ENCODE measurements at regions not wholly inside any gene's neighbourhood (a gene's known extent, or its start where the extent isn't known, plus 50 kb on each side); places are given as distances from the start of the nearest gene placed in this dataset.

GRCh38 chr1:223003549-223003948 is 139.5 kb downstream of the TLR5 start:
- Histone ChIP-seq H3K79me2 (ENCODE audit: control insufficient read depth in 1 of 2, insufficient read depth in 2 of 2, low read length in 2 of 2) (no peaks in the 10 kb centered on the region), H2BK12ac (ENCODE audit: low read depth, low read length) (no peak overlapping the region), H3K56ac (replicated peaks; ENCODE audit: insufficient read length, low read depth, low read length) (no peak overlapping the region), H2BK120ac (replicated peaks; ENCODE audit: low read depth, low read length) (no peak overlapping the region), H2AFZ (ENCODE audit: low read length) (no peak overlapping the region), H3K14ac (ENCODE audit: insufficient read length) (no peak overlapping the region), H3K23ac (ENCODE audit: insufficient read length) (no peak overlapping the region), H4K91ac (replicated peaks; ENCODE audit: insufficient read length, low read length) (no peak overlapping the region), H3K4me1 (replicated peaks in 1 of 4; ENCODE audit: control insufficient read depth in 3 of 4, insufficient read depth in 4 of 4, low read length in 3 of 4) (peaks cover 0 to 6% (median under 1%) of the 10 kb centered on the region in 4 experiments; a peak in 4 of 7 replicates), H2BK20ac (ENCODE audit: low read length) (no peak overlapping the region), H3K27ac (ENCODE audit: low read depth, low read length) (no peak overlapping the region), H4K5ac (ENCODE audit: insufficient read length, low read depth, low read length) (no peak overlapping the region), H3K4me2 (ENCODE audit: insufficient read depth in 1 of 2, low read depth in 2 of 2, low read length in 2 of 2) (no peak overlapping the region), H3K27me3 (replicated peaks in 1 of 4; ENCODE audit: control insufficient read depth in 3 of 4, extremely low read depth in 1 of 4, insufficient read depth in 3 of 4, low read length in 3 of 4) (no peaks in the 10 kb centered on the region; a peak in 1 of 7 replicates), H3K79me1 (ENCODE audit: low read depth, low read length) (no peaks in the 10 kb centered on the region), H3K36me3 (ENCODE audit: control insufficient read depth in 2 of 4, insufficient read depth in 4 of 4, low read length in 3 of 4) (peaks cover 0 to 5% (median 0%) of the 10 kb centered on the region in 4 experiments; a peak in 2 of 8 replicates), H3K18ac (ENCODE audit: extremely low read depth, low read length) (no peak overlapping the region), H3K23me2 (ENCODE audit: low read depth, low read length) (no peaks in the 10 kb centered on the region), H2BK15ac (ENCODE audit: low read length) (no peak overlapping the region), H3K4ac (replicated peaks; ENCODE audit: insufficient read length, low read depth, low read length) (no peak overlapping the region), H2BK5ac (ENCODE audit: low read depth, low read length) (no peak overlapping the region), H3K4me3 (ENCODE audit: extremely low read depth in 1 of 4, insufficient read depth in 2 of 4, low read depth in 3 of 4, low read length in 4 of 4) (no peak overlapping the region), H4K8ac (ENCODE audit: extremely low read depth, insufficient read depth, low read length) (no peak overlapping the region), H4K20me1 (replicated peaks in 1 of 2; ENCODE audit: control insufficient read depth in 1 of 2, insufficient read depth in 2 of 2, low read length in 2 of 2) (no peaks in the 10 kb centered on the region), H3K9me3 (ENCODE audit: insufficient read depth in 2 of 2, low read depth in 1 of 2, low read length in 1 of 2) (no peaks in the 10 kb centered on the region), H3K9ac (replicated peaks in 1 of 4; ENCODE audit: extremely low read depth in 1 of 4, low read depth in 3 of 4, low read length in 3 of 4) (no peak overlapping the region), H2AK5ac (ENCODE audit: low read depth, low read length) (no peak overlapping the region)
- TF ChIP-seq BRCA1 (IDR thresholded peaks at IDR 0.05; ENCODE audit: low read depth, low read length) (no peak), HDAC6 (IDR thresholded peaks at IDR 0.05; ENCODE audit: low read depth, low read length) (no peak), ZNF274 (IDR thresholded peaks at IDR 0.05; ENCODE audit: borderline replicate concordance, extremely low read depth, low read length) (no peak)
- 91% methylated on average over 9 of the region's 9 CpGs; no CpG with 5 or more reads in 1 of the 2 experiments for WGBS, 2 experiments (ENCODE audit: extremely low coverage in 1 of 2, insufficient coverage in 1 of 2, insufficient read length in 1 of 2, insufficient replicate concordance in 2 of 2, low coverage in 1 of 2, low lambda C conversion rate in 2 of 2, missing lambda C conversion rate in 1 of 2)
- ChIA-PET CTCF (ENCODE audit: partially characterized antibody) (interaction anchor here (0.7 to 4.2 kb wide), 10 partner anchors 10 to 213 kb away, joined by 3 to 20 read pairs (median 4); no protein-coding TSS in a partner anchor), POLR2A (ENCODE audit: partially characterized antibody) (interaction anchor here (0.7 to 1.7 kb wide), 7 partner anchors 8 to 267 kb away, joined by 3 to 9 read pairs (median 4); no protein-coding TSS in a partner anchor)
- DNase-seq (ENCODE audit: low read depth in 1 of 2, low spot score in 2 of 2) = no peak
- FAIRE-seq = no peak
